H1 (cell line): ENCODE measurements at regions not wholly inside any gene's neighbourhood (a gene's known extent, or its start where the extent isn't known, plus 50 kb on each side); places are given as distances from the start of the nearest gene placed in this dataset.

Source experiments
- CTCF ChIA-PET: fragments of 300-600 bp; sonication (Branson Sonifier 250); formaldehyde crosslinking; loops from one replicate; lab custom pipeline; 2021; ENCODE audit not compliant: partially characterized antibody; lab: Charles Lee
- POLR2A ChIA-PET: fragments of 300-600 bp; sonication (Branson Sonifier 250); formaldehyde crosslinking; loops from one replicate; lab custom pipeline; 2021; ENCODE audit warnings: inconsistent platforms; ENCODE audit not compliant: partially characterized antibody; lab: Charles Lee
- DNase-seq, 2 experiments: peaks; one replicate each; pipeline versions ENCODE4 v3.0.0 to v3.0.0-alpha.2; 2010 to 2022; ENCODE audit warnings: low spot score in 2 of 2, low read depth in 1 of 2, mixed read lengths in 1 of 2
- FAIRE-seq: peaks from 2 replicates; lab custom pipeline; 2011; peaks lifted over from hg19 to GRCh38; lab: Jason Lieb, UNC
- H2AFZ ChIP-seq: 2 replicates; pipeline ENCODE4 v1.8.1; 2012; ENCODE audit warnings: low read length, inconsistent platforms
- H2AK5ac ChIP-seq: 2 replicates; pipeline ENCODE4 v1.6.1; 2013; ENCODE audit warnings: low read depth, low read length
- H2BK120ac ChIP-seq: replicated peaks from 2 replicates; pipeline ENCODE3; 2013; ENCODE audit warnings: low read depth, low read length, inconsistent platforms
- H2BK12ac ChIP-seq: 2 replicates; pipeline ENCODE4 v1.6.1; 2013; ENCODE audit warnings: low read depth, low read length
- H2BK15ac ChIP-seq: 2 replicates; pipeline ENCODE4 v1.6.1; 2013; ENCODE audit warnings: low read length
- H2BK20ac ChIP-seq: 2 replicates; pipeline ENCODE4 v1.6.1; 2013; ENCODE audit warnings: low read length
- H2BK5ac ChIP-seq: 2 replicates; pipeline ENCODE4 v1.6.1; 2013; ENCODE audit warnings: low read depth, low read length
- H3K14ac ChIP-seq: 2 replicates; pipeline ENCODE4 v1.6.1; 2013; ENCODE audit warnings: inconsistent platforms; ENCODE audit not compliant: insufficient read length
- H3K18ac ChIP-seq: 2 replicates; pipeline ENCODE4 v1.6.1; 2013; ENCODE audit warnings: low read length; ENCODE audit errors: extremely low read depth
- H3K23ac ChIP-seq: 2 replicates; pipeline ENCODE4 v1.6.1; 2013; ENCODE audit warnings: inconsistent platforms; ENCODE audit not compliant: insufficient read length
- H3K23me2 ChIP-seq: 2 replicates; pipeline ENCODE4 v1.6.1; 2013; ENCODE audit warnings: low read depth, low read length
- H3K27ac ChIP-seq: 2 replicates; pipeline ENCODE4 v1.6.1; 2011; ENCODE audit warnings: low read depth, low read length, inconsistent platforms
- H3K27me3 ChIP-seq, 4 experiments: replicated peaks in 1 of 4; 1 replicate in 1 of 4; 2 replicates in 3 of 4; pipeline versions ENCODE4 v1.6.1 to v1.8.1; 2011 to 2013; ENCODE audit warnings: low read length in 3 of 4, mild to moderate bottlenecking in 3 of 4, inconsistent platforms in 2 of 4, mixed read lengths in 2 of 4, moderate library complexity in 1 of 4; ENCODE audit not compliant: control insufficient read depth in 3 of 4, insufficient read depth in 3 of 4; ENCODE audit errors: extremely low read depth in 1 of 4
- H3K36me3 ChIP-seq, 4 experiments: 2 replicates each; pipeline versions ENCODE4 v1.6.1 to v1.8.1; 2011 to 2013; ENCODE audit warnings: mild to moderate bottlenecking in 4 of 4, low read length in 3 of 4, moderate library complexity in 2 of 4, control low read depth in 1 of 4, inconsistent platforms in 1 of 4; ENCODE audit not compliant: insufficient read depth in 4 of 4, control insufficient read depth in 2 of 4
- H3K4ac ChIP-seq: replicated peaks from 2 replicates; pipeline ENCODE3; 2013; ENCODE audit warnings: low read length, low read depth, mixed read lengths, inconsistent platforms; ENCODE audit not compliant: insufficient read length
- H3K4me1 ChIP-seq, 4 experiments: replicated peaks in 1 of 4; 1 replicate in 1 of 4; 2 replicates in 3 of 4; pipeline versions ENCODE4 v1.6.1 to v1.8.1; 2011 to 2013; ENCODE audit warnings: low read length in 3 of 4, inconsistent platforms in 2 of 4, mixed read lengths in 1 of 4; ENCODE audit not compliant: insufficient read depth in 4 of 4, control insufficient read depth in 3 of 4
- H3K4me2 ChIP-seq, 2 experiments: 2 replicates each; pipeline versions ENCODE4 v1.6.1 to v1.8.1; 2011 to 2013; ENCODE audit warnings: low read depth in 2 of 2, low read length in 2 of 2, control low read depth in 1 of 2, inconsistent platforms in 1 of 2, mild to moderate bottlenecking in 1 of 2; ENCODE audit not compliant: insufficient read depth in 1 of 2
- H3K4me3 ChIP-seq, 4 experiments: fragments of 200-600, 300-600 bp in 1 of 4; sonication (generic), shearing (Covaris generic), sonication (Bioruptor Twin) in 1 of 4; 2 replicates each; pipeline versions ENCODE4 v1.5.1 to v1.8.1; 2011 to 2016; ENCODE audit warnings: low read length in 4 of 4, low read depth in 3 of 4, control low read depth in 2 of 4, inconsistent platforms in 2 of 4, mild to moderate bottlenecking in 2 of 4, mixed read lengths in 1 of 4, moderate library complexity in 1 of 4; ENCODE audit not compliant: insufficient read depth in 2 of 4; ENCODE audit errors: extremely low read depth in 1 of 4
- H3K56ac ChIP-seq: replicated peaks from 2 replicates; pipeline ENCODE3; 2013; ENCODE audit warnings: low read depth, mild to moderate bottlenecking, mixed read lengths, low read length, inconsistent platforms; ENCODE audit not compliant: insufficient read length
- H3K79me1 ChIP-seq: 2 replicates; pipeline ENCODE4 v1.6.1; 2013; ENCODE audit warnings: low read depth, low read length, control low read depth
- H3K79me2 ChIP-seq, 2 experiments: 2 replicates each; pipeline versions ENCODE4 v1.6.1 to v1.8.1; 2012 to 2013; ENCODE audit warnings: low read length in 2 of 2, mild to moderate bottlenecking in 2 of 2, inconsistent platforms in 1 of 2; ENCODE audit not compliant: insufficient read depth in 2 of 2, control insufficient read depth in 1 of 2
- H3K9ac ChIP-seq, 4 experiments: replicated peaks in 1 of 4; 1 replicate in 1 of 4; 2 replicates in 3 of 4; pipeline versions ENCODE4 v1.6.1 to v1.8.1; 2011 to 2013; ENCODE audit warnings: low read depth in 3 of 4, low read length in 3 of 4, control low read depth in 2 of 4, mild to moderate bottlenecking in 2 of 4, moderate library complexity in 2 of 4, inconsistent platforms in 1 of 4; ENCODE audit errors: extremely low read depth in 1 of 4
- H3K9me3 ChIP-seq, 2 experiments: 2 replicates each; pipeline versions ENCODE4 v1.6.1 to v1.8.1; 2012 to 2013; ENCODE audit warnings: mild to moderate bottlenecking in 2 of 2, moderate library complexity in 2 of 2, control low read depth in 1 of 2, inconsistent platforms in 1 of 2, low read depth in 1 of 2, low read length in 1 of 2, mixed read lengths in 1 of 2; ENCODE audit not compliant: insufficient read depth in 2 of 2
- H4K20me1 ChIP-seq, 2 experiments: replicated peaks in 1 of 2; 2 replicates each; pipeline versions ENCODE3 to v1.8.1; 2011 to 2013; ENCODE audit warnings: inconsistent platforms in 2 of 2, low read length in 2 of 2, mild to moderate bottlenecking in 1 of 2; ENCODE audit not compliant: insufficient read depth in 2 of 2, control insufficient read depth in 1 of 2
- H4K5ac ChIP-seq: 2 replicates; pipeline ENCODE4 v1.6.1; 2013; ENCODE audit warnings: low read length, low read depth, mixed read lengths, inconsistent platforms; ENCODE audit not compliant: insufficient read length
- H4K8ac ChIP-seq: 2 replicates; pipeline ENCODE4 v1.8.0; 2013; ENCODE audit warnings: mild to moderate bottlenecking, moderate library complexity, low read length, inconsistent platforms; ENCODE audit not compliant: insufficient read depth; ENCODE audit errors: extremely low read depth
- H4K91ac ChIP-seq: replicated peaks from 2 replicates; pipeline ENCODE3; 2013; ENCODE audit warnings: low read length, mixed read lengths, inconsistent platforms; ENCODE audit not compliant: insufficient read length
- CBX5 ChIP-seq: fragments of 300-800, 300-1000 bp; sonication (generic); IDR thresholded peaks from 2 replicates; pipeline ENCODE4 v1.7.1; 2016; ENCODE audit warnings: antibody characterized with exemption, low read length, low read depth
- CTBP2 ChIP-seq: IDR thresholded peaks from 2 replicates; pipeline ENCODE4 v1.7.0; 2011; ENCODE audit warnings: borderline replicate concordance, mild to moderate bottlenecking, moderate library complexity, mixed read lengths, low read length; ENCODE audit not compliant: insufficient read depth, insufficient read length
- E2F6 ChIP-seq: IDR thresholded peaks from 2 replicates; pipeline ENCODE4 v1.6.1; 2012; ENCODE audit warnings: inconsistent platforms
- MAFK ChIP-seq: IDR thresholded peaks from 2 replicates; pipeline ENCODE4 v1.6.1; 2012; ENCODE audit warnings: low read depth, mild to moderate bottlenecking, improper control_type of control experiment, low read length
- NANOG ChIP-seq: IDR thresholded peaks from 2 replicates; pipeline ENCODE4 v1.6.1; 2011; ENCODE audit warnings: low read length, low read depth, mild to moderate bottlenecking, inconsistent platforms; ENCODE audit not compliant: insufficient read depth, poor library complexity, severe bottlenecking
- PHF8 ChIP-seq: fragments of 200-600 bp; sonication (generic); conservative IDR thresholded peaks from 2 replicates; pipeline ENCODE4 v1.7.1; 2012; ENCODE audit warnings: low read depth, mild to moderate bottlenecking, inconsistent platforms, low read length, moderate library complexity
- RAD21 ChIP-seq, 2 experiments: IDR thresholded peaks in 1 of 2; conservative IDR thresholded peaks in 1 of 2; 2 replicates each; pipeline ENCODE4 v1.6.1; 2011; ENCODE audit warnings: low read depth in 2 of 2, low read length in 2 of 2, improper control_type of control experiment in 1 of 2, inconsistent platforms in 1 of 2, mild to moderate bottlenecking in 1 of 2, moderate library complexity in 1 of 2
- RFX5 ChIP-seq: IDR thresholded peaks from 2 replicates; pipeline ENCODE4 v1.6.1; 2011; ENCODE audit warnings: low read depth, low read length, improper control_type of control experiment, borderline replicate concordance
- SP2 ChIP-seq: IDR thresholded peaks from 2 replicates; pipeline ENCODE4 v1.6.1; 2012; ENCODE audit warnings: mild to moderate bottlenecking, low read length, inconsistent platforms
- TBP ChIP-seq: IDR thresholded peaks from 2 replicates; pipeline ENCODE4 v1.6.1; 2011; ENCODE audit warnings: low read depth, low read length, improper control_type of control experiment
- TCF12 ChIP-seq: IDR thresholded peaks from 2 replicates; pipeline ENCODE4 v1.6.1; 2011; ENCODE audit warnings: low read depth, mild to moderate bottlenecking, low read length
- YY1 ChIP-seq: IDR thresholded peaks from 2 replicates; pipeline ENCODE4 v1.6.1; 2011; ENCODE audit warnings: low read depth, mild to moderate bottlenecking, low read length
- WGBS, 2 experiments: shearing (Covaris generic) in 1 of 2; methylation state at CpG; one replicate each; pipeline versions ENCODE4 v1.1.6 to v1.1.7; 2013 to 2015; ENCODE audit warnings: low lambda C conversion rate in 2 of 2, mixed read lengths in 2 of 2, inconsistent platforms in 1 of 2, low coverage in 1 of 2, missing lambda C conversion rate in 1 of 2; ENCODE audit not compliant: insufficient replicate concordance in 2 of 2, insufficient coverage in 1 of 2, insufficient read length in 1 of 2; ENCODE audit errors: extremely low coverage in 1 of 2, missing lambda C conversion rate in 1 of 2; 5-methylcytosine and 5-hydroxymethylcytosine counted together
- TF ChIP-seq, protein P1 (sequence below): IDR thresholded peaks from 2 replicates; pipeline ENCODE4 v1.6.1; 2011; ENCODE audit warnings: low read depth, mild to moderate bottlenecking, low read length; ENCODE audit not compliant: insufficient read depth

- no peak overlapping the region for H2BK15ac ChIP-seq
- H3K4ac ChIP-seq = no peak overlapping the region
- no peak overlapping the region for H3K27ac ChIP-seq
- no peak overlapping the region for H2AK5ac ChIP-seq
- H3K27me3 ChIP-seq = no peaks in the 10 kb centered on the region
- DNase-seq (no peak), FAIRE-seq (no peak)
- H2BK12ac ChIP-seq = no peak overlapping the region
- H3K9me3 ChIP-seq = peaks cover 12 to 17% of the 10 kb centered on the region in 2 experiments
- no peak overlapping the region for H3K14ac ChIP-seq
- no peak overlapping the region for H4K5ac ChIP-seq
- H3K4me1 ChIP-seq = peaks cover 0 to 9% (median 4%) of the 10 kb centered on the region in 4 experiments; a peak in 2 of 7 replicates
- no peak overlapping the region for H2BK20ac ChIP-seq
- H3K23me2 ChIP-seq = no peaks in the 10 kb centered on the region
- H3K18ac ChIP-seq = no peak overlapping the region
- H3K23ac ChIP-seq = no peak overlapping the region
- H3K79me2 ChIP-seq = no peaks in the 10 kb centered on the region
- no peak overlapping the region for H4K91ac ChIP-seq
- no peak overlapping the region for H3K4me3 ChIP-seq
- H3K9ac ChIP-seq = no peak overlapping the region
- no peak overlapping the region for H3K56ac ChIP-seq
- H2BK5ac ChIP-seq = no peak overlapping the region
- ChIA-PET POLR2A (no interaction called here), CTCF (no interaction called here)
- no peak overlapping the region for H3K4me2 ChIP-seq
- no peaks in the 10 kb centered on the region for H4K20me1 ChIP-seq
- H2BK120ac ChIP-seq = no peak overlapping the region
- no peaks in the 10 kb centered on the region; a peak in 1 of 8 replicates for H3K36me3 ChIP-seq
- WGBS, 2 experiments = 86% methylated on average over 5 of the region's 5 CpGs; no CpG with 5 or more reads in 1 of the 2 experiments
- no peak overlapping the region for H4K8ac ChIP-seq
- no peaks in the 10 kb centered on the region for H3K79me1 ChIP-seq
- H2AFZ ChIP-seq = no peak overlapping the region
- TF ChIP-seq TCF12 (no peak), CTBP2 (no peak), CBX5 (no peak), E2F6 (no peak), MAFK (no peak), TBP (no peak), RAD21 (IDR thresholded peaks at IDR 0.05 in 1 of 2, conservative IDR thresholded peaks at IDR 0.05 in 1 of 2; ENCODE audit: low read depth in 2 of 2, low read length in 2 of 2) (no peak), RFX5 (no peak), YY1 (no peak), NANOG (no peak), PHF8 (no peak), SP2 (no peak)
- TF ChIP-seq, protein P1, sequence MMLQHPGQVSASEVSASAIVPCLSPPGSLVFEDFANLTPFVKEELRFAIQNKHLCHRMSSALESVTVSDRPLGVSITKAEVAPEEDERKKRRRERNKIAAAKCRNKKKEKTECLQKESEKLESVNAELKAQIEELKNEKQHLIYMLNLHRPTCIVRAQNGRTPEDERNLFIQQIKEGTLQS = no peak
These were observed 243.0 kb downstream of the ACTR3B start for GRCh38 chr7:153002572-153002971.
